T-cell (primary cell): ENCODE measurements at regions not wholly inside any gene's neighbourhood (a gene's known extent, or its start where the extent isn't known, plus 50 kb on each side); places are given as distances from the start of the nearest gene placed in this dataset.

Experiments used
- ATAC-seq, 4 experiments: fragments of 200-7000 bp in 3 of 4; fragments of 150-1000 bp in 1 of 4; cut with Tn5 transposase; replicated peaks in 1 of 4; 1 replicate in 3 of 4; 2 replicates in 1 of 4; pipeline ENCODE4 v1.10.0; 2021; ENCODE audit warnings: moderate library complexity in 3 of 4, mild to moderate bottlenecking in 2 of 4, moderate number of reproducible peaks in 1 of 4
- CTCF ChIA-PET, 2 donors: fragments of 300-600 bp; sonication (Branson Sonifier 250); formaldehyde crosslinking; loops; one replicate each; lab custom pipeline; 2022; ENCODE audit warnings: antibody characterized with exemption in 2 of 2; lab: Charles Lee
- POLR2A ChIA-PET, 2 donors: fragments of 300-600 bp; sonication (Branson Sonifier 250); formaldehyde crosslinking; loops; one replicate each; lab custom pipeline; 2022; ENCODE audit warnings: antibody characterized with exemption in 2 of 2; lab: Charles Lee
- DNase-seq, 35 experiments: peaks; one replicate each; pipeline versions ENCODE4 v3.0.0 to v3.0.0-alpha.2; 2013 to 2023
- H3K27ac ChIP-seq: one replicate; pipeline ENCODE4 v1.5.1; 2013; ENCODE audit warnings: low read length
- H3K27me3 ChIP-seq, 2 experiments: replicated peaks in 1 of 2; 1 replicate in 1 of 2; 2 replicates in 1 of 2; pipeline versions ENCODE4 v1.6.1 to v1.7.0; 2013; ENCODE audit warnings: low read length in 1 of 2, mixed read lengths in 1 of 2; ENCODE audit not compliant: control insufficient read depth in 2 of 2, insufficient read depth in 2 of 2; ENCODE audit errors: extremely low read depth in 1 of 2
- H3K36me3 ChIP-seq, 2 donors: 1 replicate in 1 of 2; 2 replicates in 1 of 2; pipeline versions ENCODE4 v1.6.1 to v1.7.0; 2013; ENCODE audit warnings: low read length in 1 of 2; ENCODE audit not compliant: control insufficient read depth in 2 of 2, insufficient read depth in 1 of 2; ENCODE audit errors: extremely low read depth in 1 of 2
- H3K4me1 ChIP-seq, 2 experiments: 1 replicate in 1 of 2; 2 replicates in 1 of 2; pipeline versions ENCODE4 v1.6.1 to v1.7.0; 2013; ENCODE audit warnings: low read length in 2 of 2, mixed read lengths in 1 of 2; ENCODE audit not compliant: insufficient read depth in 2 of 2, control insufficient read depth in 1 of 2; ENCODE audit errors: extremely low read depth in 1 of 2
- H3K4me3 ChIP-seq, 2 donors: 1 replicate in 1 of 2; 2 replicates in 1 of 2; pipeline versions ENCODE4 v1.5.1 to v1.7.0; 2013; ENCODE audit warnings: mild to moderate bottlenecking in 2 of 2, low read length in 1 of 2, moderate library complexity in 1 of 2; ENCODE audit not compliant: control insufficient read depth in 1 of 2; ENCODE audit errors: extremely low read depth in 1 of 2
- H3K9me3 ChIP-seq: 2 replicates; pipeline ENCODE4 v1.7.0; 2013
- H3K27ac Mint-ChIP-seq, 2 donors: one replicate each; pipeline ENCODE4 v1.8.0; 2020 to 2021; ENCODE audit warnings: mild to moderate bottlenecking in 2 of 2, mixed read lengths in 2 of 2
- H3K27me3 Mint-ChIP-seq, 2 donors: one replicate each; pipeline ENCODE4 v1.8.0; 2021 to 2022; ENCODE audit warnings: mixed read lengths in 2 of 2
- H3K36me3 Mint-ChIP-seq: one replicate; pipeline ENCODE4 v1.8.0; 2021; ENCODE audit warnings: mixed read lengths
- H3K4me1 Mint-ChIP-seq, 3 donors: one replicate each; pipeline ENCODE4 v1.8.0; 2020 to 2022; ENCODE audit warnings: mixed read lengths in 3 of 3, mild to moderate bottlenecking in 1 of 3
- H3K4me3 Mint-ChIP-seq, 3 donors: one replicate each; pipeline ENCODE4 v1.8.0; 2020 to 2022; ENCODE audit warnings: mild to moderate bottlenecking in 3 of 3, mixed read lengths in 3 of 3, moderate library complexity in 3 of 3
- H3K9me3 Mint-ChIP-seq, 3 donors: one replicate each; pipeline ENCODE4 v1.8.0; 2020 to 2022; ENCODE audit warnings: mixed read lengths in 3 of 3
- WGBS: methylation state at CpG from one replicate; pipeline ENCODE4 v1.1.5; 2013; ENCODE audit warnings: missing lambda C conversion rate; ENCODE audit not compliant: insufficient coverage; 5-methylcytosine and 5-hydroxymethylcytosine counted together

DNA sequence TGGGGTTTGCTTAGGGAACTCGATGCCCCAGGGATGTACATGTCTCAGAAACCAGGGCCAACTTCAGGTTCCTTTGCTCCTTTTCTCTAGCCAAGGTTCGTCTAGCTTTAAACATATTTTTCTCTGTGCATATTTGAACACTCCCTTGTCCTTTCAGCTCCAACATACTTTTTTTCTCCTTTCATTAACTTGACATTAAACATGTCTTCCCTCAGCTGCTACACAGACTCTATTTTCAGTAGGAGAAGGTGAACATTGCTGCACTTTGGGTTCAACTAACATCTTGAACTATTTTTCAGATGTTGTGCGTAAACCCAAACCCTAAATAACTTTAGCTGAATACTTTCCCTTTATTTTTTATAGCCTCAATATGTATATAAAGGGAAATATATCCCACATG is 212.9 kb downstream of the MTX2 start:
- Mint-ChIP-seq H3K4me1 (no peaks in the 10 kb centered on the region), H3K27me3 (peaks cover 20 to 22% of the 10 kb centered on the region in 2 donors), H3K27ac (no peak overlapping the region), H3K36me3 (no peaks in the 10 kb centered on the region), H3K9me3 (no peaks in the 10 kb centered on the region), H3K4me3 (no peak overlapping the region)
- Histone ChIP-seq H3K36me3 (no peaks in the 10 kb centered on the region), H3K27me3 (no peaks in the 10 kb centered on the region), H3K9me3 (no peaks in the 10 kb centered on the region), H3K4me3 (no peak overlapping the region), H3K27ac (no peak overlapping the region), H3K4me1 (no peaks in the 10 kb centered on the region)
- CTCF ChIA-PET: interaction anchor here in 1 of 2 donors (0.6 to 1.1 kb wide), 2 partner anchors 28 to 341 kb away, joined by 3 read pairs; no protein-coding TSS in a partner anchor
- DNase-seq (no peak), ATAC-seq (no peak)
- 80% methylated on average over 1 of the region's 3 CpGs for WGBS
- POLR2A ChIA-PET: no interaction called here

DNA sequence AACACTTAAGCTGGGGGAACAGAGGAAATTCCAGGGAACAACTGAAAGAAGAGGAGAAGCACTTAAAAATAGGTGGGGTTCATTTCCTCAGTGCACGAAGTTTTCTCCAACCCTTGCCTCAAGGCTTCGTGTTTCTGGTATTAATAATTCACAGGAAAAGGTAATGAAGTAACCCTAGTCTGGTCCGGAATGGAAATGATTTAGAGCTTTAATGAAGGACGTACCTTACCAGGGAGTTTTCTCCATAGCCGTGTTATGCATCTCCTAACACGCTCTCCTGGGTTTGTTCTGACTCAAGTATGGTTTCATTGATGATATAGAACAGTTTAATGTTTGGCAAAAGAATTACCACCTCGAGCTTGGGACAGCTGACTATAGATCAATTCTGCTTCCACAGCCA is 214.2 kb downstream of the MTX2 start:
- Mint-ChIP-seq H3K36me3 (no peaks in the 10 kb centered on the region), H3K4me1 (no peaks in the 10 kb centered on the region), H3K4me3 (no peak overlapping the region), H3K9me3 (no peaks in the 10 kb centered on the region), H3K27me3 (peaks cover 31 to 34% of the 10 kb centered on the region in 2 donors), H3K27ac (no peak overlapping the region)
- Histone ChIP-seq H3K36me3 (no peaks in the 10 kb centered on the region), H3K9me3 (no peaks in the 10 kb centered on the region), H3K27ac (no peak overlapping the region), H3K27me3 (peaks cover 0 to 3% of the 10 kb centered on the region in 2 experiments), H3K4me1 (no peaks in the 10 kb centered on the region), H3K4me3 (no peak overlapping the region)
- DNase-seq (no peak), ATAC-seq (no peak)
- 100% methylated on average over 2 of the region's 7 CpGs for WGBS
- ChIA-PET POLR2A (interaction anchor here (0.6 kb wide), 2 partner anchors 31 to 351 kb away, joined by 3 to 4 read pairs; no protein-coding TSS in a partner anchor), CTCF (interaction anchor here in 1 of 2 donors (0.6 kb wide), 1 partner anchor 950 kb away, joined by 3 read pairs; no protein-coding TSS in a partner anchor)

DNA sequence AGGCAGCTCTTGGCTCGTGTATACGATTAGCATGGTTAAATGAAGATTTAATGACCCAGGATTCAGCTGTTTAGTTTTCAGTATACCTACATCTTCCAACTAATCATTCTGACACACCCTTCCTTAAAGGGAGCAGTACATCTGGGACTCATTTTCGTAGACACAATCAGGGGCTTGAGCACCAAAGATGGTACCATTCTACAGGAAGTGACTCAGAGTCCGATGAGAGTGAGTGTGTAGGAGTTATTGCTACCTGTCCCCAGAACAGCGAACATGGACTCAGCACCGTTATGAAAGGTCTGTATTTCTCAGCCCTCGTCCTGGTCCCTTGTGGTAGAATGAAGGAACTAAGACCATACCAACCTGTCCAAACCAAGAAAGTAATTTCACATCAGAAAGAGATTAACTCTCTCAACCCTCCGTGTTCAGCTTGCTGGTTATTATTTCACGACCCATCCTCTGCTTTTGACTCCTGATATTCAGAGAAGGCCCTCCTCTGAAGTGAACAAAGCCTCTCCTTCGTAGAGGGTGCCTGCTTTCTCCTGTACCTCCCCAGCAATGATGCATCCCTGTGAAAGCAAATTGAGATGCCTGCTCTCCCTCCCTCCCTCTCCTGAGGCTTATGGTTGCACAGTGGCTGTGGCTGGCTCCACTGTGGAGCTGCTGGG is 214.8 kb downstream of the MTX2 start:
- ChIA-PET CTCF (no interaction called here), POLR2A (interaction anchor here (0.6 kb wide), 2 partner anchors 31 to 351 kb away, joined by 3 to 4 read pairs; no protein-coding TSS in a partner anchor)
- ATAC-seq (no peak), DNase-seq (no peak)
- Mint-ChIP-seq H3K4me3 (no peak overlapping the region), H3K9me3 (no peaks in the 10 kb centered on the region), H3K4me1 (no peaks in the 10 kb centered on the region), H3K27me3 (peaks cover 37% of the 10 kb centered on the region in 2 donors), H3K27ac (no peak overlapping the region), H3K36me3 (no peaks in the 10 kb centered on the region)
- Histone ChIP-seq H3K4me3 (no peak overlapping the region), H3K9me3 (no peaks in the 10 kb centered on the region), H3K4me1 (no peaks in the 10 kb centered on the region), H3K27ac (no peak overlapping the region), H3K27me3 (peaks cover 0 to 3% of the 10 kb centered on the region in 2 experiments), H3K36me3 (no peaks in the 10 kb centered on the region)
- 61% methylated on average over 3 of the region's 10 CpGs for WGBS

DNA sequence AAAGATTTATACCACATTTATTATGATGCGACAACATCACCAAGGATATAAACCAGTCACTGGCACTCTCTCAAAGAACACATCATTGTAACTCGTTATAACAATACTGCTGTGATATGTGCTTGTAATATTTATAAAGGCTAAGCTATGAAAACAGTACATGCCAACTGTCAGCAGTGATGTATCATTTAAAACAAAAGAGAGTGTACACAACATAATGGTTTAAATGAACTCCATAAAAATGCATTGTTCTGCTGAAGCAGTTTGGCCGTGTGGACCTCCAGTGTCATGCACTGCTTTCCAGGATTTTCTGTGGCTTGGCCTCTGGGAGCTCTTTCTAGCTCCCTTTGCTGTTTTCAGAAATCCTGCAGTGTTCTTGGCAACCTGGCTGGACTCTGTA is 215.6 kb downstream of the MTX2 start:
- no CpG with 5 or more reads among the region's 3 CpGs for WGBS
- peaks cover 0 to 4% of the 10 kb centered on the region in 2 experiments for H3K27me3 ChIP-seq
- no peak overlapping the region for H3K4me3 ChIP-seq
- no peaks in the 10 kb centered on the region for H3K36me3 ChIP-seq
- H3K4me3 Mint-ChIP-seq: no peak overlapping the region
- no peak overlapping the region for H3K27ac ChIP-seq
- H3K4me1 Mint-ChIP-seq: no peaks in the 10 kb centered on the region
- no peak for ATAC-seq
- ChIA-PET POLR2A (no interaction called here), CTCF (interaction anchor here in 1 of 2 donors (0.8 kb wide), 1 partner anchor 29 kb away, joined by 12 read pairs; no protein-coding TSS in a partner anchor)
- H3K27me3 Mint-ChIP-seq: peaks cover 37 to 45% of the 10 kb centered on the region in 2 donors
- no peaks in the 10 kb centered on the region for H3K9me3 Mint-ChIP-seq
- H3K9me3 ChIP-seq: no peaks in the 10 kb centered on the region
- H3K4me1 ChIP-seq: no peaks in the 10 kb centered on the region
- no peak for DNase-seq
- no peak overlapping the region for H3K27ac Mint-ChIP-seq
- H3K36me3 Mint-ChIP-seq: no peaks in the 10 kb centered on the region

DNA sequence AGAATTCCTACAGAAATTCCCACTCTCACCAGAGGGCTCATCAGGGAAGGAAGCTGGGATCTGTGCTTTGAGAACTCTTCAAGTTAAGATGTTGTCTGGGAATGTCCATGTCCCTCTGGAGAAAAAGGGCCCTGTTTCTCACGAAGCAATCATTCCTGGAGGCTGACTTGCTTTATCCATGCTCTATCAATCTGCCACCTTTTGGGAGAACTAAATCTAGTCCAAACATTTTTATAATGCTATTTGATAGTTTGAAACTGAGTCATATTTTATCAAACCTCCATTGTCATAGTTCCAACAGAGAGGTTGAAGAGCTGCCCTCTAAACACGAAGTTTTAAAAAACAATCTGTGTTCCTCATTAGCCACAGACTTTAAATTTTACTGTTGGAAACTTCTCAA is 219.2 kb downstream of the MTX2 start:
- POLR2A ChIA-PET: no interaction called here
- no CpG with 5 or more reads among the region's 2 CpGs for WGBS
- no peak overlapping the region for H3K4me3 ChIP-seq
- H3K36me3 Mint-ChIP-seq: no peaks in the 10 kb centered on the region
- H3K4me1 Mint-ChIP-seq: peaks cover 6 to 13% (median 7%) of the 10 kb centered on the region in 3 donors
- H3K9me3 Mint-ChIP-seq: no peaks in the 10 kb centered on the region
- no peaks in the 10 kb centered on the region for H3K36me3 ChIP-seq
- H3K4me3 Mint-ChIP-seq: no peak overlapping the region
- ATAC-seq: no peak
- no peak overlapping the region for H3K27ac Mint-ChIP-seq
- H3K27me3 ChIP-seq: peaks cover 0 to 19% of the 10 kb centered on the region in 2 experiments
- H3K4me1 ChIP-seq: peaks cover 4 to 5% of the 10 kb centered on the region in 2 experiments
- no peak for DNase-seq
- H3K9me3 ChIP-seq: no peaks in the 10 kb centered on the region
- H3K27ac ChIP-seq: no peak overlapping the region
- CTCF ChIA-PET: interaction anchor here in 1 of 2 donors (0.5 kb wide), 1 partner anchor 917 kb away, joined by 4 read pairs; no protein-coding TSS in a partner anchor
- H3K27me3 Mint-ChIP-seq: peaks cover 42 to 54% of the 10 kb centered on the region in 2 donors

DNA sequence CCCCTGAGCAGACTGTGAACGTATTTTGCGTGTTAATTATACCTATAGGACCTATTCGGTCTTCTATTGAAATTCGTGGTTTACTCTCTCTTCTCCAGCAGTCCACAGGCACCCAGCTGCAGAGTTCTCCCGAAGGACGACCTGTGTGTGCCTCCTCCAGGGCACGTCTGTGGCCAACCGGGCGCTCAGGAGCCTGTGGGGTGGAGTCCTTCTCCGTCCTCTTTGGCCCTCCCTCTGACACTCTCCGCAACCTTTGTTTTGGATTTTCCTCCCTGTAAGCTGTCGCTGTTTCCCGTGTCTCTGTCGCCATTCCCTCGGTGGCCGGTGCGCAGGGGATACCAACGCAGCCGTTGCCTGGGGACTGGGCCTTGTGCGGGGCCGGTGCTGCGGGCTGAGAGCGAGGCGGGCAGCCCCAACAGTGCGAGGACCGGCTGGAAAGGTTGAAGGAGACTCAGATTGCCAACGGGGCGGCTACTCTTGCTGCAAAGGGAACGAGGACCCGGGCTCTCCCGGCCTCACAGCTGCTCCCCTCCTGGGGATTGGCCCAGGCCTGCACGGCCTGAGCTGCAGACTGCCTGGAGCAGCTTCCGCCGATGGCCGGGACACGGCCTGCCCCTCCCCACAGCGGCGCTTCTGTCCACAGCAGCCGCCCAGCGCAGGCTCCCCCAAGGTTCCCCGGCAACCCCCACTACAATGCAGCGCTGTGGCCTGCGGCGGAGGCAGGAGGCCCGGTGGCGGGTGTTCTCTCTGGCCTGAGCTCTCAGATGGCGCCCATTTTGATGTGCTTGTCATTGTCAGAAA is 221.0 kb downstream of the MTX2 start:
- Histone ChIP-seq H3K27me3 (peaks cover 0 to 19% of the 10 kb centered on the region in 2 experiments), H3K4me3 (no peak overlapping the region), H3K9me3 (no peaks in the 10 kb centered on the region), H3K4me1 (peaks cover 4 to 5% of the 10 kb centered on the region in 2 experiments), H3K36me3 (no peaks in the 10 kb centered on the region), H3K27ac (no peak overlapping the region)
- DNase-seq: no peak
- Mint-ChIP-seq H3K27ac (no peak overlapping the region), H3K27me3 (peaks cover 45 to 58% of the 10 kb centered on the region in 2 donors), H3K9me3 (no peaks in the 10 kb centered on the region), H3K4me3 (no peak overlapping the region), H3K36me3 (no peaks in the 10 kb centered on the region), H3K4me1 (peaks cover 6 to 17% (median 7%) of the 10 kb centered on the region in 3 donors)
- 94% methylated on average over 42 of the region's 47 CpGs for WGBS
- ChIA-PET CTCF (no interaction called here), POLR2A (no interaction called here)
- ATAC-seq: no peak
